IPS-15b (cell line): ENCODE measurements at regions not wholly inside any gene's neighbourhood (a gene's known extent, or its start where the extent isn't known, plus 50 kb on each side); places are given as distances from the start of the nearest gene placed in this dataset.

Experiments used
- H3K27me3 ChIP-seq: one replicate; pipeline ENCODE4 v1.6.1; 2013; ENCODE audit warnings: low read length; ENCODE audit not compliant: control insufficient read depth, insufficient read depth
- H3K36me3 ChIP-seq: one replicate; pipeline ENCODE4 v1.6.1; 2013; ENCODE audit warnings: low read length; ENCODE audit not compliant: control insufficient read depth, insufficient read depth
- H3K4me1 ChIP-seq: one replicate; pipeline ENCODE4 v1.6.1; 2013; ENCODE audit warnings: mild to moderate bottlenecking, low read length; ENCODE audit not compliant: control insufficient read depth, insufficient read depth
- H3K4me3 ChIP-seq: one replicate; pipeline ENCODE4 v1.5.1; 2013; ENCODE audit warnings: low read depth, low read length
- H3K9ac ChIP-seq: one replicate; pipeline ENCODE4 v1.6.1; 2013; ENCODE audit warnings: low read depth, mild to moderate bottlenecking, low read length
- H3K9me3 ChIP-seq: one replicate; pipeline ENCODE4 v1.6.1; 2013; ENCODE audit warnings: mild to moderate bottlenecking, low read length; ENCODE audit not compliant: control insufficient read depth, insufficient read depth

DNA sequence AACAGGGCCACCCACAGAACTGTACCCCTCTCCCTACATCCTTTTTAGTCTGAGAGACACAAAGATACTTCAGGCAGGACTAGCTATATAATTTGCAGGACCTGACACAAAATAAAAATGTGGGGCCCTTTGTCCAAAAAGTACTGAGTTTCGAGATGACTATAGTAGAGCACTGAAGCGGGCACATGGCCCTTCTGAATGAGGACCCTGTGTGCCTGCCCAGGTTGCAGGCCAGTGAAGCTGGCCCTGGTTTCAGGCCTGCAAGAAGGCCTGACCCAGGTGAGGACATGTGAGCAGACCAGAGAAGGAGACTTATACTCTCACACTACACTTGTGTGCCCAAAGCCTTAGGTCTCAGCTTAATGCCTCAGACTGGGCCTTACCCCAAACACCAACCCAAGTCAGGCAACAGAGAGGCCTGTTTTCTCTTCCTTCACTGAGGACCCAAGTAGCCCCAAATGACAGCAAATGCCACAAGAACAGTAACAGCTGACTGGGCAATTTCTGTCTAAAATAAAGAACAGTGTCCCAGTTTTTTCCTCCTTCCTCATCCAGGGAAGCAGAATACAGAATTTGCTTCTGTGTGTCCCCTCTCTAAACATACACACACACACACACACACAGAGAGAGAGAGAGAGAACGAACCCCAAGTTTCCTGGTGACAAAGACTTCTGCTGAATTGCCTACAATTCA is 100.9 kb upstream of the ARHGEF3 start:
- Histone ChIP-seq H3K9ac (no peak overlapping the region), H3K4me3 (no peak overlapping the region), H3K36me3 (no peaks in the 10 kb centered on the region), H3K27me3 (no peaks in the 10 kb centered on the region), H3K4me1 (no peaks in the 10 kb centered on the region), H3K9me3 (no peaks in the 10 kb centered on the region)

DNA sequence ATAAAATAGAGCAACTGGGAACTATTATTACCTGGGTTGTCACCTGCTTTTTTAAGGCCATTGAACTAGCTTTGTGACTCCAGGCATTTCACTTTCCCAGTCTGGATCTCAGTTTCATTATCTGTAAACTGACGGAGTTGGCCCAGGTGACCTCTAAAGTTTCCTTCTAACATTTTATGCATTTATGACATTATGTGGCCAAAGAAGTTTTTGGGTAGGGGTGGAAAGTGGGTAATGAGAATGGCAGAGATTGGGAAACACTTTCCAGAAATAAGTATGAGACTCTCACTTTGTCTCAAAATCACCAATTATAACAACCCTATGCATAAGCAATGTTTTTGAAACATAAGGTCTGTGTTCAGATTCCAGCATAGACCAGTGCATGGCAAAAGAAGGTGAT is 99.1 kb upstream of the ARHGEF3 start:
- H3K4me1 ChIP-seq = no peaks in the 10 kb centered on the region
- no peaks in the 10 kb centered on the region for H3K36me3 ChIP-seq
- H3K27me3 ChIP-seq = no peaks in the 10 kb centered on the region
- no peak overlapping the region for H3K4me3 ChIP-seq
- H3K9me3 ChIP-seq = no peaks in the 10 kb centered on the region
- H3K9ac ChIP-seq = no peak overlapping the region

DNA sequence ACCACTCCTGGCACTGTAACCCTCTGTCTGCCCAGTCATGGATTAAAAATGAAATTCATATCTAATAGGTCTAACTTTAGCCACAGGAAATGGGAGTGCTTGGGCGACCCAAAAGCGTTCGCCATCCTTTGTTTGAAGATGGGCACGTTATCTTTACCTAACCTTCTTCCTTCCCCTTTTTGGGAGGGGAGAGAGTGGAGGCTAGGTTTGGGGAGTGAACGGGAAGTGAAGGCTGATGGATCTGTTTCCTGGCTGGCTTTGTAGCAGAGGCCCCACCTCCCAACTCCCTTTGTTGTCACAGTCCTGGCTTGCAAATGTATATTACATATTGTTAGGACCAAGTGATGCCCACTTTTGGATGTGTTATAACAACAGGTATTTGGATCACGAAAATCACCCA is 98.1 kb upstream of the ARHGEF3 start:
- no peaks in the 10 kb centered on the region for H3K36me3 ChIP-seq
- no peak overlapping the region for H3K4me3 ChIP-seq
- no peaks in the 10 kb centered on the region for H3K9me3 ChIP-seq
- no peaks in the 10 kb centered on the region for H3K27me3 ChIP-seq
- H3K9ac ChIP-seq = no peak overlapping the region
- H3K4me1 ChIP-seq = no peaks in the 10 kb centered on the region

DNA sequence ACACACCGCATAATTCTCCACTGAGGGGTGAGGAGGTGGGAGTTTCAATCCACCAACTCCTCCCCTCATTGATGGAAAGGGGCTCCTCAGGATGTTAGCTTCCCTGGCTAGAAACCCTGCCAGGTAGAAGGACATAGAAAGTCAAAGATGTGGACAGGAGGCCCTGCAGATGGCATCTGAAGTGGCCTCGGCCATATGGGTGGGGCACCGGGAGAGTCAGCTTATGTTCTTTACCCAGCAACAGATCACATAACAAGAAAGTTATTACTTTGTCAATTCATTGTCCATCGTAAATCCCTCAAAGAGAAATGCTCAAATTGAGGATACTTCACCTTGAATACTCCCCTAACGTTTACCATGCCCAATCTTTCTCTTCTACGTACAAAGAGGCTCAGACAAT is 97.3 kb upstream of the ARHGEF3 start:
- no peak overlapping the region for H3K4me3 ChIP-seq

DNA sequence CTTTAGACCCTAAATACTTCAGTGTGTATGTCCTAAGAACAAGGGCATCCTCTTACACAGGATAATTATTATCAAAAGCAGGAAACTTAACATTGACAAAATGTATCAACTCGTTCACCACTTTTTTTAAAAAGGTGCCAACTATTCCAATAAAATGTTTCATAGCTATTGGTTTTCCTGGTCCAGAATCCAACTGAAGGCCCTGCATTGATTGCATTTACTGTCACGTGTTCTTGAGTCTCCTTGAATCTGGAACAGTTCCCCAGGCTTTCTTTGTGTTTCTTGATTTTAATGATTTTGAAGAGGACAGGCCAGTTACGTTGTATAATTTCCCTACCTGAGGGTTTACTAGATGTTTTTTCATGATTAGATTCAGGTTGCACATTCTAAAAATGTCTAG is 94.6 kb upstream of the ARHGEF3 start:
- no peak overlapping the region for H3K9ac ChIP-seq
- H3K4me3 ChIP-seq = no peak overlapping the region
- H3K36me3 ChIP-seq = no peaks in the 10 kb centered on the region
- no peaks in the 10 kb centered on the region for H3K9me3 ChIP-seq
- no peaks in the 10 kb centered on the region for H3K4me1 ChIP-seq
- H3K27me3 ChIP-seq = no peaks in the 10 kb centered on the region

More for the DNA sequence above, 97.3 kb upstream of the ARHGEF3 start:
- no peaks in the 10 kb centered on the region for H3K9me3 ChIP-seq
- no peaks in the 10 kb centered on the region for H3K4me1 ChIP-seq
- no peaks in the 10 kb centered on the region for H3K36me3 ChIP-seq
- no peak overlapping the region for H3K9ac ChIP-seq
- no peaks in the 10 kb centered on the region for H3K27me3 ChIP-seq

DNA sequence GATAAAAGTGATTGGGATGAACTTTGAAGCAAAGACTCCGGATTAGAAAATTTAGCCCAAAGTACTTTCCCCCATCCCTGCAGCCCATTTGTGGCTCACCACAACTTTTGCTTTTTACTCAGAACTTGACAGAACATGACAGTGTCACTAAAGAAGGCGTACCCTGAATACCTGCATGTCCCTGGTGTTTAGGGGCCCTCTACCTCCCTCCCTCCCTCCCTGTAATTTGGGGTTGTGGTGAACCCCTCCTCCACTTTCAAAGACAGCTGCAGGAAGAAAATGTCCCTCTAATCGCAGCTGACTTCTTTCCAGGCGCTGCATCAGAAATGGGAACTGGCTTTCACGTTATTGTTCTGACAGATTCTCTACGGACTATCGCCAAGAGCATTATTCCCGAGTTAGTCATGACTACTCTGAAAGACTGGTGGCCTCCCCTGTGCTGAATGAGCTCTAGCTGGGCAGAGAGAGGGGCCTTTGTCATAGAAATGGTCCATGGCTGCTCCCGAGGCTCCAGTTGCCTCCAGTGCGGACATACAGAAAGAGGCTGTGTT is 93.2 kb upstream of the ARHGEF3 start:
- Histone ChIP-seq H3K9me3 (no peaks in the 10 kb centered on the region), H3K36me3 (no peaks in the 10 kb centered on the region), H3K4me3 (no peak overlapping the region), H3K9ac (no peak overlapping the region), H3K27me3 (no peaks in the 10 kb centered on the region), H3K4me1 (no peaks in the 10 kb centered on the region)

DNA sequence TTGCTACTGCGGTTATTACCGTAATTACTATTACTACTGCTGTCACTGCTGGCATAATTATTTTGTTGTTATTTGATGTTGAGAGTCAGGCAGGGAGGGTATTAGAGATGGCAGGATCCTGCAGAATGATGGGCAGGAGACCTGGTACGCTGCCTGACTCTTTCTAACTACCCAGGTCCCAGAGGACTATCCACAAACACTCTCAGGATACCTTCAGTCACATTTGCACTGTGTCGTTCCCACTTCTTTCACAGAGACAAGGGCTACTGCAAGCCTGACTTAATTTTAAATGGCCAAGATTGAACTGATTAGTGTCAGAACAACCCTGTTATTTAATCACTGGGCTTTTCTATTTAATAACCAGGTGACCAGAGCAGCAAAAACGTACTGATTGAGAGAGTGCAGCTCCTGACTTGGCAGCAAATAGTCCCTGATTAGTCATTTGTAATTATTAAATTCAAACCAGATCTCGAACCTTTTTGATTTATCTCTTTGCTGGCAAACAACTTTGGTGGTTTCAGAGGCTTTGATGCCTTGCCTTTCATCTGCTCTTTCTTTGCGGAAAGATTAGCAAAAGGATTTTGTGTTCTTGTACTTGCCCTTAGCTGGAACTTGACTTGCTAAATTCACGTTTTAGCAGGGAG is 88.8 kb upstream of the ARHGEF3 start:
- Histone ChIP-seq H3K36me3 (no peaks in the 10 kb centered on the region), H3K4me1 (no peaks in the 10 kb centered on the region), H3K9ac (no peak overlapping the region), H3K4me3 (no peak overlapping the region), H3K27me3 (no peaks in the 10 kb centered on the region), H3K9me3 (no peaks in the 10 kb centered on the region)

DNA sequence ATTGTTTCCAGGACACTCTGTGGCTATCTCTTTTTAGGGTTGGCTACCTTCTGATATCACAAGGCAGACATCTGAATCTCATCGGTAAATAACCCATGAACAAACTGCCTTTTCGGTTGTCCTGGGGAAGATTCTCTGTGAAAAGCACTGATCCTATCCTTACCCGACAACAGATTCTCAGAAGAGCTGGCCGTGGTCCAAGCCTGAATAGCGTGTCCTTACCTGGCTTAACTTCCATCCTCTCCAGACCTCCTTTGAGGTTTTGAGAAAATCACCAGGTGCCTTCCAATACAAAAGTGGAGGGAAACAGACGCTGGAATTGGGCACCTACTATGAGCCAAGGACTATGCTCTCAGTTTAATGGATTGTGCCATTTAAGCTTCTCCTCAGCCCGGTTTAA is 87.4 kb upstream of the ARHGEF3 start:
- Histone ChIP-seq H3K36me3 (no peaks in the 10 kb centered on the region), H3K27me3 (no peaks in the 10 kb centered on the region), H3K9me3 (no peaks in the 10 kb centered on the region), H3K9ac (no peak overlapping the region), H3K4me3 (no peak overlapping the region), H3K4me1 (no peaks in the 10 kb centered on the region)

DNA sequence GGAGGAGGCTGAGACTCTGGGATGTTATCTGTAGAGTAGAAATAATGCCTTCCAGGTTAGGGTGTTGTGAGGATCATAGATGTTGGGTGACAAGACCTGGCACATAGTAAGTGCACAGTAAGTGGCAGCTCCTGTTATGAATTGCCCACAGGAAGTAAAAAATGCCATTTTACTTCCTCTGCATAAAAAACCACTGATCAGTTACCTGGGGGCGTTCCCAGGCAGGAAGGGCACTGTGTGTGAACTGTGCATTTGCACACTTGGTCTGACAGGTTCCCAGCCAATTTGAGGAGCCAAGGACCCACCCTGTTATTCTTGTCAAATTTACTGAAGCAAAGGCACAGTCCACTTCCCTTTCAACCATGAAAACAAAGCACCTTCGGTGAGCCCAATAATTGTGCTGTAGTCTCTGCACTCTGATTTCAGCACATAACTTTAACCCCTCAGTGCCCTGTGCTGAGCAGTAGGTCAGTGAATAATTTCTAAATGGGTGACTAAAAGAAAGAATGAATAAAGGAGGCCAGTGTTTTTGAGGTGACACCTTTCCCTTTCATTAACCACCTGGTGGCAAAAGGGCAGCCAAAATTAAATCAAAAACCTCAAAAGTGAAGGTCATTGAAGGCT is 85.8 kb upstream of the ARHGEF3 start:
- Histone ChIP-seq H3K27me3 (no peaks in the 10 kb centered on the region), H3K36me3 (no peaks in the 10 kb centered on the region), H3K9me3 (no peaks in the 10 kb centered on the region), H3K4me3 (no peak overlapping the region), H3K9ac (no peak overlapping the region), H3K4me1 (no peaks in the 10 kb centered on the region)

DNA sequence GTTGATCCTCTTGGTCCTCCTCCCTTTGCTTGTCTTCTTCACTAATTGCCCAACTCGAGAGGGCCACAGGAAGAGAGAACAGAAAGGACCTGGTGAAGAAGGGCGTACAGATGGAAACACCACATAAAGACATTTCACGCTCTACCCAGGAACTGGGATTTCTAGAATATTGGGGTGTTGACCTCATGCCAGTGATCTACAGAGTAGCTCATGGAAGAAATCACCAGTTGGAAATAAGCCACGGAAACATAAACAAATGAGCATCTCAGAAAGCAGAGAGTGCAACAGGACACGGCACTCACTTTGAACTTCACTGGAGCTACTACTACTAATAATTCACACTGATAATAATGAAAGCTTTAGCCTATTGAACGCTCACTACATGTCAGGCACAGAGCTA is 84.6 kb upstream of the ARHGEF3 start:
- Histone ChIP-seq H3K36me3 (no peaks in the 10 kb centered on the region), H3K9me3 (no peaks in the 10 kb centered on the region), H3K4me1 (no peaks in the 10 kb centered on the region), H3K27me3 (no peaks in the 10 kb centered on the region), H3K9ac (no peak overlapping the region), H3K4me3 (no peak overlapping the region)

DNA sequence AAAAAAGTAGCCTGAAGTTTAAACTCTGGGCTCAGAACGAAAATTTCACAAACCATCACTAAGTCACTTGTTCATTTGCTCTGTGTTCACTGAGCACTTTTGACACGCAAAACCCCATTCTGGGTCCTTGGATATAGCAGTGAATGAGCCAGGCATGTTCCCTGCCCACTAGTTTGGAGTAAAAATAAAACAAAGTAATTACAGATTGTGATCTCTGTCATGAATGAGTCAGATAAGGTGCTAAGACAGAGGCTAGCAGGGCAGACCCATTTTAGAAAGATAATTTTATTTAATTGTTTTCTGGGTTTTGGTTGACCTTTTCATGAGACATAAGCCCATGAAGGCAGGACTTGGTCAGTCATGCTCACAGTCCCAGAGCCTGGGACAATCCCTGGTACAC is 84.1 kb upstream of the ARHGEF3 start:
- Histone ChIP-seq H3K4me3 (no peak overlapping the region), H3K9me3 (no peaks in the 10 kb centered on the region), H3K9ac (no peak overlapping the region), H3K27me3 (no peaks in the 10 kb centered on the region), H3K4me1 (no peaks in the 10 kb centered on the region), H3K36me3 (no peaks in the 10 kb centered on the region)

DNA sequence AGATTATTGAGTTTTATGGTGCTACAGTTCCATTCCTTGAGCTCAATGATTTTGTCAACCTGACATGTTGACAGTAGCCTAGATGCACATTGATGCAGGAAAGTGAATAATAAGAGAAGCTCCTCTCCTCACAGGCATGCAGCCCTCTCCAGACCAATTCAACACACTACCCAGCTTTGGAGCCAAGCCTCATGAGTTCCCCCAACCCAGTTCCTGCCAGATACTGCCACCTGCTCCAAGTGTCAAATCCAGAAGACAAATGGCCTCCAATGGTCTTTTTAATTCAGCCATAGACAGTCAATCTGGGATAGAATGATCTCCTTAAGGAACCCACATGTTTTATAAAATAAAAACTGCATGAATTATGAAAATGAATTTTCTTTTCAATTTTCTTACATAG is 83.7 kb upstream of the ARHGEF3 start:
- no peaks in the 10 kb centered on the region for H3K27me3 ChIP-seq
- no peaks in the 10 kb centered on the region for H3K36me3 ChIP-seq
- no peaks in the 10 kb centered on the region for H3K9me3 ChIP-seq
- H3K9ac ChIP-seq = no peak overlapping the region
- H3K4me1 ChIP-seq = no peaks in the 10 kb centered on the region
- no peak overlapping the region for H3K4me3 ChIP-seq
